ENCODE measurements at regions not wholly inside any gene's neighbourhood (a gene's known extent, or its start where the extent isn't known, plus 50 kb on each side); places are given as distances from the start of the nearest gene placed in this dataset.

DNA sequence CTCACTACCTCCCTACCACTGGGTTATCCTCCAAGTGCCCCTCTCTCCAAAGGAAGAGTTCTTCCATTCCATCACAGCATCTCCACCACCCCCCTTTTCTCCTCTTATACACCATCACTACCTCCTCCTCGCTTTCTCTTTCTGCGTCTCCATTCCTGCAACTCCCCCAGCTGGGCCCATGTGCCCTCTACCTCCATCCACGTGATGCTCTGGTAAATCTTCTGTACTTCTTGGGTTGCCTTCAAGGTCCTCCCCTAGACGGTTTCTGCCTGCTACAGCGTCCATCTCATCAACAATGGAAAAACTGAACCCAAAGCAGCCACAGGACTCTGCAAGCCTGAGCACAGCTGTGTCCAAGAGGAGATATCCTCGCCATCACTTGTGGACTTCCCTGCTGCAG, 129.5 kb upstream of the SLCO3A1 start:
- DNase-seq (ENCODE audit: low read depth, low spot score) = no peak

GRCh38 chr15:91733661-91734060, 119.8 kb upstream of the SLCO3A1 start:
- no peak for DNase-seq (ENCODE audit: low read depth, low spot score)

DNA sequence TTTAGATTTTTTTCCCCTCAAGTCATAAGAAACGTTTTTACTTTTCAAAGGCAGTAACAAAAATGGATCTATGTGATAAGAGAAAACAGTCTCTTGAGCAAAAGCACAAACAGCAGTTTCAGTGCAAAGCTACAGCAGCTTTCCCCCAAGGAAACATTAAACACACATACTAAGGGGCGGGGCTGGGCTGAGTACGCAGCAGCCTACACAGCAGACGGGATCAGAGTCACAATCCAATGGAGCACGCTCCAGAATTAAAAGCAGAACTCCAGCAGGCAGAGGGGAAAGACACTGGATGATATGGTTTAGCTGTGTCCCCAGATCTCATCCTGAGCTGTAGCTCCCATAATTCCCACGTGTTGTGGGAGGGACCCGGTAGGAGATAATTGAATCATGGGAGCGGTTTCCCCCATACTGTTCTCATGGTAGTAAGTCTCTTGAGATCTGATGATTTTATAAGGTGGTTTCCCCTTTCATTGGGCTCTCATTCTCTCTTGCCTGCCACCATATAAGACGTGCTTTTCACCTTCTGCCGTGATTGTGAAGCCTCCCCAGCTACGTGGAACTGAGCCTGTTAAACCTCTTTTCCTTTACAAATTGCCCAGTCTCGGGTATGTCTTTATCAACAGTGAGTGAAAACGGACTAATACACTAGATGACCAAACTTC, 116.2 kb upstream of the SLCO3A1 start:
- DNase-seq (ENCODE audit: low read depth, low spot score) = no peak

- no peak for DNase-seq (ENCODE audit: low read depth, low spot score)
These were observed 111.5 kb upstream of the SLCO3A1 start for GRCh38 chr15:91741986-91742385.

DNA sequence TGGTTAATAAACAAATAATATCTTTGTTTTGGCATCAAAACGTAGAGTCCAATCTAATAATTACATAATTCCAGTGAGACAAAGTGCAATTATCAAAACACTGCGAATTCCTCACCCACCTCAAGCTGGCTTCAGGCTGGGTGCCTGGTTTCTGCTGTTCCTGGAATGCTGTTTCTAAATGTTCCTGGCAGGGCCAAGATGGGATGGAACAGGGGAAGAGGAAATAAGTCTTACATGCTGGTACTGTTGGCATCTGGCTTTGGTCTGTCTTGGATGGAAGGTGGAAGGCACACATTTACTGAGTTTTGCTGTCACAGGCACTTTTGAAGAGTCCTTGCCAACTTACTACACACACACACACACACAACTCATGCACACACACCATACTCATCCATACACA, 101.9 kb upstream of the SLCO3A1 start:
- no peak for DNase-seq (ENCODE audit: low read depth, low spot score)

DNA sequence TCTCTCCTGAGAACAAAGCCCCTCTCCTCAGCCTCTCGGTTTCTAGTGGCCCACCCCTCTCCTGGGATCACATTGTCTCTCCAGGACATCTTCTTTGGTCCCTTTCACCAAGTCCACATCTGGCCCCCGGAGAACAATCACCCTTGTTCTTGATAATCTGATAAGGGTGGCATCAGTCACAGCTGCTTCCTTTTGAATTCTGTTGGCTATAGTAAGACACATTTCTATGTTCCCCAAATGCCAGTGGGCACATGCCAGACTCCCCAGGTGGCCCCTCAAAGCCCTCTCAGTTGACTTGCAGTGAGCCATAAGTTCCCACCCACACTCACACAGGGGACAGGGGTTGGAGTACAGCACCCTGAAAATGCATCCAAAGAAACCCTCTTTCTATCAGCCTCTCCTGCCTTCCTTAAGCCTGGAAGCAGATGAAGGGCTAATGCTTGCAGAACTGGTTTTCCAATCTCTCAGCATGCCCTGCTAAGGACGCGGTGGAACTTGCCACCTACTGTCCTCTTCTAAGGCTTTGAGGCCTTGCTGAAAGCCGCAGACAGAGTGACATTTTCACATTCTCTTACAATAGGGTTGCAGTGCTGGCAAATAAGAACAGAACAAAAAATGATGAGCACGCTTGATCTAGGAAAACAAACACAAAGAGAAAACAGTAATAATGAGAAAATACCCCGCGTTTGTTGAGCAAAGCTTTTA, 101.3 kb upstream of the SLCO3A1 start:
- DNase-seq (ENCODE audit: low read depth, low spot score) = no peak

GRCh38 chr15:91759560-91759959, 93.9 kb upstream of the SLCO3A1 start:
- DNase-seq (ENCODE audit: low read depth, low spot score) = no peak

DNA sequence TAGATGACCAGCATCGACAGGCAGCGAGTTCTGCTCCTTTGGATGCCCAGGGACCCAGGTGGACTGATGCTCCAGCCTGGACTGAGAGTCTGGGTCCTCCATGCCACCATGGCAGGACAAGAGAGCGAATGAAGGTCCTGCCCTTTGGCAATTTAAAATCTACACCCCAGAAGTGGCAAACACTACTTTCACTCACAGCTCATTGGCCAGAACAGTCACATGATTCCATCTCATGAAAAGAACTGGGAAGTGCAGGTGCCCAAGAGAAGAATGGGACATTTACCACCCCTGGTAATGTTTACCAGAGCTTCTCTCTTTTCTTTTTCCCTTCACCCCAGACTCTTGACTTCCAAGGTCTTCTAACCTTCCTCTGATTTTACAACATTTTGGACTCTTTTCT, 87.8 kb upstream of the SLCO3A1 start:
- DNase-seq (ENCODE audit: low read depth, low spot score) = no peak

- DNase-seq (ENCODE audit: low read depth, low spot score) = no peak
These were observed 84.0 kb upstream of the SLCO3A1 start for GRCh38 chr15:91769476-91769875.

GRCh38 chr15:91769894-91770293, 83.6 kb upstream of the SLCO3A1 start:
- no peak for DNase-seq (ENCODE audit: low read depth, low spot score)

- DNase-seq (ENCODE audit: low read depth, low spot score) = no peak
These were observed 77.4 kb upstream of the SLCO3A1 start for GRCh38 chr15:91776104-91776503.

DNA sequence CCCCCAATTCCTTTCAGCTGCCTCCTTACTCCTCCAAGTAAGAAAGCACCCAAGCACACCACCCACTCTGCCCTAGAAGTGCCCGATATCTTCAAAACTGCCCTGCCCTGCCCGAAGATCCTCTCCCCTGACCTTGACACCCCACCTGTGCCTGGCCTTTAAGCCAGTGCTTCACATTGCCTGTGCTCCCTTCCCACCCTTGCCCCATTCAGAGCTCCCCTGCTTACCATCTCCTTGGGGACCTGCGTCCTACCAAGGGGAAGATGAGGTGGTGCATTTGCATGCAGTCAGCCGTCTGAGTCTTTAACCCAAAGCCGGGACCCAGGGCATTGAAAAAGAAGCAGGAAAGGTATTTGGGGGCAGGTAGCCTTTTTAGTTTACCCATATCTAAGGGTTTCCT, 73.5 kb upstream of the SLCO3A1 start:
- no peak for DNase-seq (ENCODE audit: low read depth, low spot score)

GRCh38 chr15:91780387-91780786, 73.1 kb upstream of the SLCO3A1 start:
- DNase-seq (ENCODE audit: low read depth, low spot score) = no peak

DNA sequence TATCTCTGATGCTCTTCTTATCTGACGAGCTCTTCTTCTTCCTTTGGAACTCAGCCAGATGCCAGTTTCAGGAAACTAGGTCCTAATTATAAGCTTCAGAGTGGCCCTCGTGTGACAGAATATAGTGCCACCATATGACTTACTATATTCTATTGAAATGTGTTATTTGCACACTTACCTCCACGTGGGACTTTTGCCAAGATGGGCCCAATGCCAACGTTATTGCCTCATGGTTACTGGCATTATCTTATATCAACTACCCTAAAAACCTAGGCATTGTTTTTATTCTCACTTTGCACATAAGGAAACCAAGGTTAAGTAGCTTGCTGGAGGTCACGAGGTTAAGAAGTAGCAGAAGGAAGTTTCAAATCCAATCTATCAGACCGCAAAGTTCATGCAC, 71.3 kb upstream of the SLCO3A1 start:
- no peak for DNase-seq (ENCODE audit: low read depth, low spot score)

DNA sequence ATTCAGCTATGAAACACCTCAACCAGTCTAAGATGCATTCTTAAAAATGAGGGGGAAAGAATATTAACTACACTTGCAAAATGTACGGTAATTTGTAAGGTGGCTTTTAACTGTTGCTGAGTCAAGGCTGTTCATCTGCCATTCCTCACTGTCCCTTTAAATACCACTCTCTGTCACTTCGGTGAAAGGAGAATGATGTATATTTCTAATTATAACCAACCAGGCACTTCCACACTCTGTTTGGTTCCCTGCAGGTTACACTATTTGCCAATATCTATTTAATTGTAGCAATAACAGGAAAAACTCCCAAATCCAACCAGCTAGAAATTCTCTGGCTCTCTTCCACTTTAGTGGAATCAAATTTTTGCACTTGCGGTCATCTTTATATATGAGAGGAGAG, 70.5 kb upstream of the SLCO3A1 start:
- DNase-seq (ENCODE audit: low read depth, low spot score) = no peak

DNA sequence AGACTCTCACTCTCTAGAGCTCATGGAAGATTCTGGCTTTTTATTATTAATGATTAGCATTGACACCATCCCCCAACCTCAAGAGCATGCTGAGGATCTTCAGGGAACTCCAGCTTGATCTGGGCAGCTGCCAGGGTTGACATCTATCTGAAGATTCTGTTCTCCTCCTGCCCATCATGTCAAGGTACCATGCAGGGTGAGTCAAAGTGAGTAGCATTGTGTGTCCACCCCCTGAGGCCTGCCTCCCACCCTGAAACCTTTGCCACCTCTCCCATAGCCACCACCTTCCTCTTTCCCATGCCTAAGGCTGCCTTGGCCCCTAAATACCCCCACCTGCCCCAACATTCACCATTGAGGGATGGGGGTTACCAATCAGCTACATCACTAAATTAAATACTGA, 70.1 kb upstream of the SLCO3A1 start:
- no peak for DNase-seq (ENCODE audit: low read depth, low spot score)

DNA sequence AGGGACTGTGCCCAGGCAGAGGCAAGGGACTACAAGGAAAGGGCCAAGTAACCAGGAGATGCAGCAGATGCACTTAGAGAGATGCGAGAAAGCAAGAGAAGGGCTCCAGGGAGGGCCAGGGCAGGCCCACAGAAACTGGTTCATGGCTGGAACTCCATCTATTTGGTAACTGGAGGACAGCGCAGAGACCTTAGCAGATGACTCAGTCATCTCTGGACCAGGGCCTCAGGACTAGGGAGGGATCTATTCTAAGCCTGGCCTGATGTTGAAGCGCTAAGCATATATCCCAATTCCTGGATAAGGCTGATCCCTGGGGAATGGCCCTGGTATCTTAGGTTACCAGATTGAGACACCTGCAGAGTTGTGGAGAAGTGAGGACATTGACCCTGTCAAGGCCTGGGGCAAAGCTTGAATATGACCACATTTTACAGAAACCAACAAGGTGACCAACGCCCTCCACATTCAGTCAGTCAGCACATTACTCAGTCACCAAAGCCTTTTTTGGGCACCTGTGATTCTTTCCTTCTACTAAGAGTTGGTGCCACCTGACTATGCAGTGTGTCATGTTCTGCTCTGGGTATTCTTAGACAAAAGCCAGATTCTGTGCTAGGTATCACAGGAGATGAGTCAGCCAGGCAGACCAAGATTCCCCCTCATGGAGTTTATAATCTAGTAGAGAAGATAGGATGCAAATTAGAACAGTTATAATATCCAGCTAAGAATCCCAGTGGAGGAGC, 68.4 kb upstream of the SLCO3A1 start:
- no peak for DNase-seq (ENCODE audit: low read depth, low spot score)

DNA sequence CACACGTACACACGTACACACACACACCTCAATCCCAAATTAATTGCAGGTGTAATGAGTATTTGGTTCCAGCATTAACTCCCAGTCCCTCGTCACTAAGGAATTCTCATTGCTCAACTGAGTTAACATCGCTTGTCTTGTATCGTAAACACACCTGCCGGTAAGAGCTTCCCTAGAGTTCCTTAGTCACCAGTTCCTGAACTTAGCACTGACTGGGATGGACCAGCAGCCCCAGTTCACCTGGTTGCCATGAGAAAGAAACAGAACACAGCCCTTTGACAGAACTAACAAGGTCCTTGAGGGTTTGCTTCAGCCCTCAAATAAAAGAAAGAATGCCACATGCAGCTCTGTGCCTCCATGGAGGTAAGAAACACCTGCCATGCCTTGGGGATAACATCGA, 66.3 kb upstream of the SLCO3A1 start:
- no peak for DNase-seq (ENCODE audit: low read depth, low spot score)

DNA sequence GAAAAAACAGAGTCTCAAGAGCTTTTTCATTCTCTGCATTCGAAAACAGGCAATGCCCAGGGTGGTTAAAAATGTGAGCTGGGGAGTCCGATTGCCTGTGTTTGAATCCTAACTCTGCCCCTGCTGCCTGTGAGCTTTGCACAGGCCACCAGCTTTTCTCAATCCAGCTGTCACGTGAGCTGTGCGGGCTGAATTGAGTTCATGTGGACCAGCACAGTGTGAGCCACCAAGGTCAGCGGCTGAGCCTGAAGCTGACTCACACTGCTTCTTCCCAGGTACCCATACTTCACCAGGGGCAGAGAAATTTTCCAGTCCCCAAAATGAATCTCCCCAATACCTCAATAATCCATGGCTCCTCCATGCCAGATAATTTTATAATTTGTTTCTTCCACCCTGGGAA, 64.4 kb upstream of the SLCO3A1 start:
- DNase-seq (ENCODE audit: low read depth, low spot score) = no peak

DNA sequence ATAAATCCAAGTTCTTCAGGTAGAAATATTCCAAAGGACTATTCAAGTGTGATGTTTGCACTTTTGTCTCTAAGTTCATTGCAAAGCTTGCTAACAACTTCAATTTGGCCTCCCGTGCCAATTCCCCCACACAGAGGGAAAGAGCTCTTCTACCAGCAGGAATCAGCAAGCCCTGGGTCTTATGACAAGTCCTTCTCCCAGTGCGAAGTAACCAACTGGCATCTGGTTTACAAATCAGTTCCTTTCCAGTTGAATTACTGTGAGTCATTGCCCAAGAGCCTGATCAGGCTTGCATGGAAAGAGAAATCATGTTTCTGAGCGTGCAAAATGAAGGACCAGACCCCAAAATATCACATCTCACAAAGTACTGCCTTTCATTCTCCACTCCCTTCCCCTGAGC, 62.7 kb upstream of the SLCO3A1 start:
- DNase-seq (ENCODE audit: low read depth, low spot score) = no peak

- DNase-seq (ENCODE audit: low read depth, low spot score) = no peak
These were observed 59.7 kb upstream of the SLCO3A1 start for GRCh38 chr15:91793771-91794170.

DNA sequence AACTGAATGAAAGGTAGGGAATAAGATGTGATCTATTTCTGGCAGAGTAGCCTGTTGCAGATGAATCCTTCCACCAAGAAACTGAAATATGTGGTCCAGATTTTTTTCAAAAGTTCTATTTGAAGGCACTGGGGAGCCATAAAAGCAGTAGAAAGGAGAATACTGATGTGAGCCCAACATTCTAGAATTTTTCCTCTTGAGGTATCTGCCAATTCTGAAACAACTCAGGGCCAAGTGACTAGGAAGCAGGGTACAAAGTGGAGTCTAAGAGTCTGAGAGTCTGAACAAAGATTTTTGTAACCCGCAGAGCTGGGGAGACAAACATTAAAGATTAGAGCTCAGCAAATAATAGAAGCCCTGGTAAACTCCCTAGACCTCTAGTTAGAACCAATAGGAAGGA, 58.3 kb upstream of the SLCO3A1 start:
- no peak for DNase-seq (ENCODE audit: low read depth, low spot score)

Measured in activated naive CD8-positive, alpha-beta T cell treated with anti-CD3 and anti-CD28 coated beads, Interleukin-2, amount 50 U/mL, for 16 hours (primary cell).